ENCODE measurements at regions not wholly inside any gene's neighbourhood (a gene's known extent, or its start where the extent isn't known, plus 50 kb on each side); places are given as distances from the start of the nearest gene placed in this dataset.
A peak's percentile ranks its signal among the peaks of the same experiment; 100 is the strongest.

GRCh38 chr15:94001255-94001801 lies 230.0 kb upstream of the MCTP2 start:
- Mint-ChIP-seq H3K27me3 (peaks cover 0 to 7% of the 10 kb centered on the region in 2 donors), H3K36me3 (no peaks in the 10 kb centered on the region), H3K4me1 (ENCODE audit: low read depth in 2 of 2) (no peaks in the 10 kb centered on the region), H3K27ac (no peak overlapping the region), H3K9me3 (no peaks in the 10 kb centered on the region), H3K4me3 (no peak overlapping the region)
- ATAC-seq (no peak), DNase-seq (ENCODE audit: low spot score) (no peak)

- H3K36me3 Mint-ChIP-seq: no peaks in the 10 kb centered on the region
- ATAC-seq (no peak), DNase-seq (ENCODE audit: low spot score) (no peak)
- no peaks in the 10 kb centered on the region for H3K9me3 Mint-ChIP-seq
- peaks cover 0 to 3% of the 10 kb centered on the region in 2 donors for H3K27me3 Mint-ChIP-seq
- H3K27ac Mint-ChIP-seq: no peak overlapping the region
- H3K4me3 Mint-ChIP-seq: no peak overlapping the region
- H3K4me1 Mint-ChIP-seq (ENCODE audit: low read depth in 2 of 2): no peaks in the 10 kb centered on the region
Observed at GRCh38 chr15:94000606-94001005, 230.8 kb upstream of the MCTP2 start.

- H3K4me3 Mint-ChIP-seq: no peak overlapping the region
- no peaks in the 10 kb centered on the region for H3K27me3 Mint-ChIP-seq
- DNase-seq (ENCODE audit: low spot score) (no peak), ATAC-seq (no peak)
- no peak overlapping the region for H3K27ac Mint-ChIP-seq
- no peaks in the 10 kb centered on the region for H3K4me1 Mint-ChIP-seq (ENCODE audit: low read depth in 2 of 2)
- no peaks in the 10 kb centered on the region for H3K9me3 Mint-ChIP-seq
- no peaks in the 10 kb centered on the region for H3K36me3 Mint-ChIP-seq
Observed at GRCh38 chr15:93997071-93997658, 234.2 kb upstream of the MCTP2 start.

DNA sequence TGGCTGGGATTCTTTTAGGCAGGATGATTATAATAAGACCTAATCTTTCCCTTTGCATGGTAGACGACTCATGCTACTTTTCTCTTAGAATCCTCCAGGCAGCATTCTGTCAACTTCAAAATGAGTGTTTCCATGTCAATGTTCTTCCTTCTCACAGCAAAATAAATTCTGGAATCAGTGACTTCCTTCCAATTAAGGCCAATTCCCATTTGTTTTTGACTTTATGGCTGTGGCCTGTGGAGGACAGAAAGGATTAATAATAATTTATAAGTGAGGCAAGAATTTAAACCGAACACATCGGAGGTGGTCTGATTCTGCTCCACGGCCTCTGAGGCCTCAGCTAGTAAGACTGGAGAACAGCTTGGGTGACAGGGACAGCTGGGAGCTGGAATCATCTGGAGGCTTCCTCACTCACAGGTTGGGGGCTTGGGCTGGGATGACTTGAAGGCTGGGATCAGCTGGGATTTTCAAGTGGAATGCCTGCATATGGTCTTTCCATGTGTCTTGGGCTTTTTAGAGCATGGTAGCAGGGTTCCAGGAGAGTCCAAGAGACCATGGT lies 241.8 kb upstream of the MCTP2 start:
- H3K9me3 Mint-ChIP-seq: peaks cover 4% of the 10 kb centered on the region
- H3K4me3 Mint-ChIP-seq: no peak overlapping the region
- DNase-seq (ENCODE audit: low spot score) (no peak), ATAC-seq (no peak)
- H3K36me3 Mint-ChIP-seq: no peaks in the 10 kb centered on the region
- H3K4me1 Mint-ChIP-seq (ENCODE audit: low read depth in 2 of 2): peaks cover 31 to 38% of the 10 kb centered on the region in 2 donors
- peak overlapping the region in 1 of 2 donors; percentile 40 for H3K27ac Mint-ChIP-seq
- no peaks in the 10 kb centered on the region for H3K27me3 Mint-ChIP-seq

- peak; percentile 78 for DNase-seq (ENCODE audit: low spot score)
- H3K27ac Mint-ChIP-seq: peak overlapping the region; percentile 40 to 68
- ATAC-seq: peak; percentile 87 to 92
Observed at GRCh38 chr15:93987068-93987467, 244.3 kb upstream of the MCTP2 start.

GRCh38 chr15:93986400-93986984 lies 244.9 kb upstream of the MCTP2 start:
- H3K27ac Mint-ChIP-seq: peak overlapping the region; percentile 40 to 68

More at GRCh38 chr15:93987068-93987467, 244.3 kb upstream of the MCTP2 start:
- H3K4me1 Mint-ChIP-seq (ENCODE audit: low read depth in 2 of 2): peaks cover 32 to 40% of the 10 kb centered on the region in 2 donors
- H3K36me3 Mint-ChIP-seq: no peaks in the 10 kb centered on the region
- H3K27me3 Mint-ChIP-seq: no peaks in the 10 kb centered on the region
- peaks cover 4% of the 10 kb centered on the region for H3K9me3 Mint-ChIP-seq
- peak overlapping the region; percentile 60 for H3K4me3 Mint-ChIP-seq

DNA sequence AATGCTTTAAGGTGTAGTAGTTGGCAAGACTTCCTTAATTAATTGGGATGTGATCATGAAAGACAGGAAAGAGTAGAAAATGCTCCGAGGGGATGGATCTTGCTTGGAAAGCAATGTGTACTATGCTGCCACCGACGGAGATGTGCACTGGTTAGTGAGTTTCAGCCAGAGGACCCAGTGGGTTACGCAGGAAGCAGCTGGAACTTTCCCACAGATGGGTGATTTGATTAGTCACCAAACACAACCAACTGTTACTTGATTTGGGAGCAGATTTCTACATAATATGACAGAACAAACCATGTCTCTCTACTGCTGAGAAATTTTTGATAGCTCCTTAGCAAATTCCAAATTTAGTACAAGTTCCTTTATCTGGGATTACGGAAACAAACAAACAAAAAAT lies 245.4 kb upstream of the MCTP2 start:
- Mint-ChIP-seq H3K36me3 (no peaks in the 10 kb centered on the region), H3K4me1 (ENCODE audit: low read depth in 2 of 2) (peaks cover 35 to 40% of the 10 kb centered on the region in 2 donors), H3K9me3 (peaks cover 4% of the 10 kb centered on the region), H3K4me3 (peak overlapping the region; percentile 60), H3K27ac (peak overlapping the region; percentile 40 to 68), H3K27me3 (no peaks in the 10 kb centered on the region)
- peak in 1 of 2 donors; percentile 34 for ATAC-seq
- DNase-seq (ENCODE audit: low spot score): no peak

More at GRCh38 chr15:93986400-93986984, 244.9 kb upstream of the MCTP2 start:
- ATAC-seq (no peak), DNase-seq (ENCODE audit: low spot score) (no peak)
- Mint-ChIP-seq H3K27me3 (no peaks in the 10 kb centered on the region), H3K4me1 (ENCODE audit: low read depth in 2 of 2) (peaks cover 32 to 40% of the 10 kb centered on the region in 2 donors), H3K36me3 (no peaks in the 10 kb centered on the region), H3K4me3 (peak overlapping the region; percentile 60), H3K9me3 (peaks cover 4% of the 10 kb centered on the region)

DNA sequence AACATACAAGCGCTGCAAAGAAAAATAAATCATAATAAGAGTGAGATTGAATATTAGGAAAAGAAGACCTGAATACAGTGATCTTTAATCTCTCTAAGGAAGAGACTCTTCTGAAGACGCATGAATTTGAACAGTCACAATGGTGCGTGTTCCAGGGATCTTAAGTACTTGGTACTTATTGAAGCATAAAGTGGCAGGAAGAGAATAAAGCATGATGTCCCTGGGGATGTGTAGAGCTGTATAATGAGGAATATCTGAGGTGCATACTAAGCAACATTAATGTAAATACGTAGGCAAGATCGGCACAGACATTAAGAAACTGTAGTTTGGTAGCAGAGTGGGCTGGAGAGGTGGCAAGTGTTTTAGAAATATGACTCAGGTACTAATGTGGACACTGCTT lies 246.2 kb upstream of the MCTP2 start:
- H3K4me3 Mint-ChIP-seq: no peak overlapping the region
- ATAC-seq (no peak), DNase-seq (ENCODE audit: low spot score) (no peak)
- peaks cover 40 to 43% of the 10 kb centered on the region in 2 donors for H3K4me1 Mint-ChIP-seq (ENCODE audit: low read depth in 2 of 2)
- H3K9me3 Mint-ChIP-seq: peaks cover 4% of the 10 kb centered on the region
- H3K27ac Mint-ChIP-seq: peak overlapping the region; percentile 40 to 68
- no peaks in the 10 kb centered on the region for H3K27me3 Mint-ChIP-seq
- no peaks in the 10 kb centered on the region for H3K36me3 Mint-ChIP-seq

DNA sequence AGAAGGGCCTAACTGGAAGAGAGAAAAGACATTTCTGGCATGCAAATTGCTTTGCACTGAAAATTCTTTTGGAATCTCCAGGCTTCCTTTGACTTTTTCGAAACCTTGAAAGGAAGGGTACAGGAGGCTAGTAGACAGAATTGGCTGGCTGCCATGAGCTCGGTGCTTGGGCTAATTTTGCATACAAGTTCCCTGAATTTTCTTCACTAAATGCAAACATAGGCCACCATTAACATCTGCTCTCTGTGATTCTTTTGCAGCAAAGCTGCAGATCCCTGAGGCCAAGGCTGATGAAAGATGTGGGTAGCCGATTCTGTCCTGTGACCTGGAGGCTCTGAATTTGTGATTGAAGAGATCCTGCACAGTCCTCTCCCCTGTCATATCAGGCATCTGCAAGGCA lies 247.8 kb upstream of the MCTP2 start:
- peaks cover 4% of the 10 kb centered on the region for H3K9me3 Mint-ChIP-seq
- no peak for ATAC-seq
- H3K27me3 Mint-ChIP-seq: no peaks in the 10 kb centered on the region
- DNase-seq (ENCODE audit: low spot score): no peak
- H3K36me3 Mint-ChIP-seq: no peaks in the 10 kb centered on the region
- no peak overlapping the region for H3K27ac Mint-ChIP-seq
- H3K4me3 Mint-ChIP-seq: no peak overlapping the region
- H3K4me1 Mint-ChIP-seq (ENCODE audit: low read depth in 2 of 2): peaks cover 40 to 43% of the 10 kb centered on the region in 2 donors

GRCh38 chr15:93982226-93982727 lies 249.1 kb upstream of the MCTP2 start:
- Mint-ChIP-seq H3K27ac (no peak overlapping the region), H3K4me1 (ENCODE audit: low read depth in 2 of 2) (peaks cover 30 to 33% of the 10 kb centered on the region in 2 donors), H3K36me3 (no peaks in the 10 kb centered on the region), H3K27me3 (no peaks in the 10 kb centered on the region), H3K9me3 (no peaks in the 10 kb centered on the region), H3K4me3 (no peak overlapping the region)
- ATAC-seq: no peak
- no peak for DNase-seq (ENCODE audit: low spot score)

DNA sequence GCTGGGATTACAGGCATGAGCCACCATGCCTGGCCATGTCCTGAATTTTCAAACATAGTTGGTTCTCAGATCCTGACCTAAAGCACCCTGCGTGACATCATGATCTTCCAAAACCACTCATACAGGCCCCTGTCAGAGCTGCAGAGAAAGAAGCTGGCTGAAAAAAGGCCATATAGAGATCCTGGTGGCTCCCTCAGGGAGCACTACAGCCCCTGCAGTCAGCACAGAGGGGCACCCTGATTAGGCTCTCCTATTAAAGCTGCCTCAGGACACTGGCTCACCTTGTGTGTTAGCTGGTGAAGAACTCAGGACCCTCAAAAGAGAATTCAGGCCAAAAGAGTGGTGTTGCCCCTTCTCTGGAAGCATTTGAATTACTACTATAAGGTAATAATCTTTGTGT lies 249.7 kb upstream of the MCTP2 start:
- H3K9me3 Mint-ChIP-seq: no peaks in the 10 kb centered on the region
- no peak overlapping the region for H3K27ac Mint-ChIP-seq
- no peaks in the 10 kb centered on the region for H3K36me3 Mint-ChIP-seq
- no peak overlapping the region for H3K4me3 Mint-ChIP-seq
- peaks cover 24 to 29% of the 10 kb centered on the region in 2 donors for H3K4me1 Mint-ChIP-seq (ENCODE audit: low read depth in 2 of 2)
- DNase-seq (ENCODE audit: low spot score) (no peak), ATAC-seq (no peak)
- H3K27me3 Mint-ChIP-seq: peaks cover 0 to under 1% of the 10 kb centered on the region in 2 donors

DNA sequence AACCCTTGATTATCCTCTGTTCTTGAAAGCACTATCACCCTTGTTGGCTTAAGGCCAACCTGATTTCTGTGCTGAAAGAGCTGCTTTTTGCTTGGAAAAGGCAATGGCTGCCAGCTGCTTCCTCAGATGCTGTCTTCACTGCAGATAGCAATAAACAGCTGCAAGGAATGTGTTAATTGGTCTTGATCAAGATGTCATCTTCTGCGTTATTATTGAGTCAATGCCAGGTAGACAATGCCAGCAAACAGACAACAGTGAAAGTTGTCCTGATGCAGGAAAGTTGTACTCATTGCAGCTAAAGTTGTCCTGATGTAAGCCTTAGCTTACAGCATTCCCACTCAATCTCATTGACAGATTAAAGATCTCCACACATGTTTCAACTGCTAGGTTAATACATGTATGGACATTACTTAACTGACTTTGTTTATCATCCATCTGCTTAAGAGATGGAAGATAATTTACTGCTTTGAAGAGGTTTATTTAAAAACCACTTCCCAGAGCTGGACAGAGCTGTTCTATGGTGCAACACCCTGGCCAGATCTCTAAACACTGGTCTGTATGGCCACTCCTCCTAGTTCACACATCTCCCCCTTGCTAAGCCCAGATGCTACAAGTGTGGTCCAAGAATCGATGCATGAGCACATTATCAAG lies 251.0 kb upstream of the MCTP2 start:
- ATAC-seq (no peak), DNase-seq (ENCODE audit: low spot score) (no peak)
- no peak overlapping the region for H3K4me3 Mint-ChIP-seq
- H3K27me3 Mint-ChIP-seq: peaks cover 0 to 3% of the 10 kb centered on the region in 2 donors
- H3K9me3 Mint-ChIP-seq: no peaks in the 10 kb centered on the region
- H3K27ac Mint-ChIP-seq: peak overlapping the region in 1 of 2 donors; percentile 24
- H3K4me1 Mint-ChIP-seq (ENCODE audit: low read depth in 2 of 2): peaks cover 11 to 17% of the 10 kb centered on the region in 2 donors
- no peaks in the 10 kb centered on the region for H3K36me3 Mint-ChIP-seq

DNA sequence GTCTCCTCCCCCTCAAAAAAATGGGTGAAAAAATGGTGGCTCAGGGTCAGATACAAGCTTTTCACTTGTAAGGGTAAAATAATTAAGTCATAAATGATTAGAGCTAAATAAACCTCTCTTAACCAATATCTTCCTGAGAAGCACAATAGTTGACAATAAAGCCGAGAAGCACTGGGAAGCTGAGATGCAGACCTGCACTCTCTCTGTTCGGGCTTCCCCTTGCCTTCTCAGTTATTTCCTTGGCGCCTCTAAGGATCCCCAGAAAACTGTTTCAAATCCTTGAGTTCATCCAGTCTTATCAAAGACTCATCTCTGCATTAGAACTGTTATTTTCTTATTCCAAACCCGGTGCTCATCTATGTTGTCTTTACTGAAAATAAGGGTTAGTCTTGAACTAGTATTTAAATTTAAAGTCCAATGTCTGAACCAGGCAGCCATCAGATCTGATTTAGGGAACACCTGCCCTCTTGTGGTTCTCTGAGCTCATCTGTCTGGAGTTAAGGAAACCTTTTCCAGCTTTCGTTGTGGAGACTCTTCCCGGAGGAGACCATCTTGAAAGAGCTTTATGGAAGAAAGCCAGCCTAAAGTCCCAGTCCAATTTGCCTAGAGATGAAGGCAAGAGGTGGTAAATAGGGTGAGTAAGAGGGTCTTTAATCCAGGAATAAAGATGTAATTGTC lies 256.4 kb upstream of the MCTP2 start:
- Mint-ChIP-seq H3K36me3 (no peaks in the 10 kb centered on the region), H3K4me1 (ENCODE audit: low read depth in 2 of 2) (no peaks in the 10 kb centered on the region), H3K9me3 (no peaks in the 10 kb centered on the region)

More for the DNA sequence above, 256.4 kb upstream of the MCTP2 start:
- no peak overlapping the region for H3K4me3 Mint-ChIP-seq
- no peak overlapping the region for H3K27ac Mint-ChIP-seq
- peaks cover 0 to 6% of the 10 kb centered on the region in 2 donors for H3K27me3 Mint-ChIP-seq
- ATAC-seq (no peak), DNase-seq (ENCODE audit: low spot score) (no peak)
